ENCODE measurements at regions not wholly inside any gene's neighbourhood (a gene's known extent, or its start where the extent isn't known, plus 50 kb on each side); places are given as distances from the start of the nearest gene placed in this dataset.
"Not testable (repeated sequence)": the region's sequence is repeated elsewhere in the genome, so short reads cannot be mapped to it uniquely, and the experiment has no call there.

- not testable (repeated sequence) for DNase-seq (ENCODE audit: low read depth); H3K4me3 ChIP-seq (ENCODE audit: low read depth, low read length)
These were observed 341.9 kb downstream of the TYW1 start for GRCh38 chr7:67338545-67338944.

GRCh38 chr7:67341153-67341768 lies 344.6 kb downstream of the TYW1 start:
- DNase-seq (ENCODE audit: low read depth) = no peak
- TF ChIP-seq CTCF (IDR thresholded peaks at IDR 0.05; ENCODE audit: control insufficient read depth, extremely low read depth, insufficient read depth) = no peak
- H3K4me3 ChIP-seq (ENCODE audit: low read depth, low read length) = no peak overlapping the region

- no peak overlapping the region for H3K4me3 ChIP-seq (ENCODE audit: low read depth, low read length)
- DNase-seq (ENCODE audit: low read depth) = no peak
- TF ChIP-seq CTCF (IDR thresholded peaks at IDR 0.05; ENCODE audit: control insufficient read depth, extremely low read depth, insufficient read depth) = no peak
These were observed 346.5 kb downstream of the TYW1 start for GRCh38 chr7:67343114-67343513.

- no peak for TF ChIP-seq CTCF (IDR thresholded peaks at IDR 0.05; ENCODE audit: control insufficient read depth, extremely low read depth, insufficient read depth)
- no peak for DNase-seq (ENCODE audit: low read depth)
- no peak overlapping the region for H3K4me3 ChIP-seq (ENCODE audit: low read depth, low read length)
These were observed 346.9 kb downstream of the TYW1 start for GRCh38 chr7:67343572-67343971.

- no peak for DNase-seq (ENCODE audit: low read depth)
- TF ChIP-seq CTCF (IDR thresholded peaks at IDR 0.05; ENCODE audit: control insufficient read depth, extremely low read depth, insufficient read depth) = no peak
These were observed 348.0 kb downstream of the TYW1 start for GRCh38 chr7:67344481-67345193.

GRCh38 chr7:67346126-67346525 lies 349.5 kb downstream of the TYW1 start:
- no peak overlapping the region for H3K4me3 ChIP-seq (ENCODE audit: low read depth, low read length)
- no peak for TF ChIP-seq CTCF (IDR thresholded peaks at IDR 0.05; ENCODE audit: control insufficient read depth, extremely low read depth, insufficient read depth)
- no peak for DNase-seq (ENCODE audit: low read depth)

More at GRCh38 chr7:67344481-67345193, 348.0 kb downstream of the TYW1 start:
- H3K4me3 ChIP-seq (ENCODE audit: low read depth, low read length) = no peak overlapping the region

- DNase-seq (ENCODE audit: low read depth) = no peak
- no peak for TF ChIP-seq CTCF (IDR thresholded peaks at IDR 0.05; ENCODE audit: control insufficient read depth, extremely low read depth, insufficient read depth)
These were observed 350.2 kb downstream of the TYW1 start for GRCh38 chr7:67346876-67347275.

More at GRCh38 chr7:67346876-67347275, 350.2 kb downstream of the TYW1 start:
- H3K4me3 ChIP-seq (ENCODE audit: low read depth, low read length) = no peak overlapping the region

Data from LNCaP clone FGC (cell line).